BJ (cell line): ENCODE measurements at regions not wholly inside any gene's neighbourhood (a gene's known extent, or its start where the extent isn't known, plus 50 kb on each side); places are given as distances from the start of the nearest gene placed in this dataset.

ENCODE experiments used
- CTCF ChIA-PET: fragments of 350-600 bp; formaldehyde crosslinking; extraction: SDS; loops from one replicate; lab custom pipeline; 2021; ENCODE audit warnings: antibody characterized with exemption, inconsistent platforms; lab: Yijun Ruan, JAX
- POLR2A ChIA-PET: fragments of 300-600 bp; sonication (Branson Sonifier 250); formaldehyde crosslinking; extraction: SDS; loops from one replicate; lab custom pipeline; 2021; ENCODE audit warnings: antibody characterized with exemption; lab: Charles Lee
- DNase-seq: peaks from one replicate; pipeline ENCODE4 v3.0.0-alpha.2; 2011; ENCODE audit warnings: low read depth
- H3K27me3 ChIP-seq: 2 replicates; pipeline ENCODE4 v1.6.0; 2011; ENCODE audit warnings: low read length; ENCODE audit not compliant: control insufficient read depth, insufficient read depth
- H3K36me3 ChIP-seq: 2 replicates; pipeline ENCODE4 v1.5.1; 2011; ENCODE audit warnings: low read length; ENCODE audit not compliant: control insufficient read depth, insufficient read depth
- H3K4me3 ChIP-seq: 2 replicates; pipeline ENCODE4 v1.5.1; 2011; ENCODE audit warnings: low read depth, mild to moderate bottlenecking, control low read depth, low read length
- CTCF ChIP-seq: IDR thresholded peaks from 2 replicates; pipeline ENCODE4 v1.5.1; 2011; ENCODE audit warnings: low read depth, mild to moderate bottlenecking, control low read depth, inconsistent platforms, low read length, moderate library complexity; ENCODE audit not compliant: insufficient read depth

GRCh38 chr2:128637481-128638155 lies 318.9 kb upstream of the HS6ST1 start:
- ChIA-PET POLR2A (no interaction called here), CTCF (interaction anchor here (1.3 kb wide), 1 partner anchor 318 kb away, joined by 3 read pairs; no protein-coding TSS in a partner anchor)
- H3K27me3 ChIP-seq, result no peaks in the 10 kb centered on the region
- no peak overlapping the region for H3K4me3 ChIP-seq
- DNase-seq, result no peak
- H3K36me3 ChIP-seq, result no peaks in the 10 kb centered on the region
- no peak for TF ChIP-seq CTCF

GRCh38 chr2:128638341-128639119 lies 319.9 kb upstream of the HS6ST1 start:
- Histone ChIP-seq H3K27me3 (no peaks in the 10 kb centered on the region; the same call in 1 of the 2 replicates), H3K36me3 (no peaks in the 10 kb centered on the region), H3K4me3 (no peak overlapping the region)
- no peak for DNase-seq
- POLR2A ChIA-PET, result no interaction called here
- CTCF ChIA-PET, result interaction anchor here (1.3 kb wide), 1 partner anchor 318 kb away, joined by 3 read pairs; no protein-coding TSS in a partner anchor
- no peak for TF ChIP-seq CTCF

- no peak overlapping the region for H3K4me3 ChIP-seq
- no peaks in the 10 kb centered on the region; the same call in 1 of the 2 replicates for H3K27me3 ChIP-seq
- ChIA-PET POLR2A (no interaction called here), CTCF (interaction anchor here (0.7 kb wide), 1 partner anchor 215 kb away, joined by 3 read pairs; no protein-coding TSS in a partner anchor)
- H3K36me3 ChIP-seq, result no peaks in the 10 kb centered on the region
- no peak for TF ChIP-seq CTCF
- DNase-seq, result no peak
Observed at GRCh38 chr2:128639120-128639477, 320.4 kb upstream of the HS6ST1 start.

- H3K36me3 ChIP-seq, result no peaks in the 10 kb centered on the region
- ChIA-PET CTCF (interaction anchor here (0.7 kb wide), 1 partner anchor 214 kb away, joined by 3 read pairs; no protein-coding TSS in a partner anchor), POLR2A (no interaction called here)
- H3K27me3 ChIP-seq, result no peaks in the 10 kb centered on the region; the same call in 1 of the 2 replicates
- TF ChIP-seq CTCF, result no peak
- H3K4me3 ChIP-seq, result no peak overlapping the region
- DNase-seq, result no peak
Observed at GRCh38 chr2:128639693-128640092, 321.0 kb upstream of the HS6ST1 start.

- no peak for DNase-seq
- POLR2A ChIA-PET, result no interaction called here
- no peak overlapping the region for H3K4me3 ChIP-seq
- CTCF ChIA-PET, result no interaction called here
- no peaks in the 10 kb centered on the region for H3K36me3 ChIP-seq
- TF ChIP-seq CTCF, result peak; percentile 17; the same call in 1 of the 2 replicates
- H3K27me3 ChIP-seq, result no peaks in the 10 kb centered on the region; the same call in 1 of the 2 replicates
Observed at GRCh38 chr2:128640166-128640844, 321.6 kb upstream of the HS6ST1 start.
